Gastroesophageal sphincter (tissue), 4 donors: ENCODE measurements at regions not wholly inside any gene's neighbourhood (a gene's known extent, or its start where the extent isn't known, plus 50 kb on each side); places are given as distances from the start of the nearest gene placed in this dataset.

Source experiments
- ATAC-seq: fragments of 150-250 bp; one replicate; pipeline ENCODE4 v1.9.1; 2016; ENCODE audit warnings: mild to moderate bottlenecking, moderate library complexity
- H3K27ac ChIP-seq, 4 donors: fragments of 200-600 bp; sonication (generic) in 3 of 4; 1 replicate in 3 of 4; 2 replicates in 1 of 4; pipeline ENCODE4 v1.5.1; 2016 to 2019
- H3K27me3 ChIP-seq: fragments of 200-600 bp; sonication (generic); one replicate; pipeline ENCODE4 v1.5.1; 2019
- H3K36me3 ChIP-seq, 2 donors: fragments of 200-600 bp; sonication (generic); one replicate each; pipeline ENCODE4 v1.5.1; 2019; ENCODE audit warnings: control low read depth in 1 of 2
- H3K4me1 ChIP-seq, 3 donors: fragments of 200-600 bp; sonication (generic); 1 replicate in 2 of 3; 2 replicates in 1 of 3; pipeline ENCODE4 v1.5.1; 2016 to 2019; ENCODE audit warnings: control low read depth in 2 of 3
- H3K4me3 ChIP-seq, 2 donors: fragments of 200-600 bp; sonication (generic); one replicate each; pipeline ENCODE4 v1.5.1; 2019; ENCODE audit warnings: mild to moderate bottlenecking in 1 of 2, moderate library complexity in 1 of 2
- H3K9me3 ChIP-seq, 3 donors: fragments of 200-600 bp; sonication (generic); one replicate each; pipeline ENCODE4 v1.5.1; 2017 to 2019; ENCODE audit warnings: control low read depth in 2 of 3
- CTCF ChIP-seq, 4 experiments: fragments of 200-600 bp in 2 of 4; fragments of 450-650 bp in 2 of 4; sonication (generic) in 1 of 4; IDR thresholded peaks; one replicate each; pipeline ENCODE4 v1.5.1; 2017 to 2019; ENCODE audit warnings: antibody characterized with exemption in 4 of 4, mild to moderate bottlenecking in 2 of 4, moderate library complexity in 2 of 4
- EP300 ChIP-seq: sonication (generic); formaldehyde crosslinking; IDR thresholded peaks from one replicate; pipeline ENCODE4 v1.6.1; 2017; ENCODE audit warnings: antibody characterized with exemption, mild to moderate bottlenecking
- POLR2A ChIP-seq, 2 donors: fragments of 450-650 bp; IDR thresholded peaks; one replicate each; pipeline ENCODE4 v1.6.1; 2017; ENCODE audit warnings: antibody characterized with exemption in 2 of 2, mild to moderate bottlenecking in 2 of 2, moderate library complexity in 1 of 2
- POLR2AphosphoS5 ChIP-seq: sonication (generic); formaldehyde crosslinking; IDR thresholded peaks from one replicate; pipeline ENCODE4 v1.6.1; 2017; ENCODE audit warnings: antibody characterized with exemption
- WGBS, 2 donors: methylation state at CpG; one replicate each; pipeline ENCODE4 v1.1.5; 2018; ENCODE audit warnings: low coverage in 1 of 2; 5-methylcytosine and 5-hydroxymethylcytosine counted together

GRCh38 chr5:2998106-2998505 is 246.6 kb upstream of the IRX2 start:
- Histone ChIP-seq H3K36me3 (no peaks in the 10 kb centered on the region), H3K27ac (no peak overlapping the region), H3K9me3 (peaks cover 0 to 4% (median 0%) of the 10 kb centered on the region in 3 donors), H3K27me3 (peaks cover 5% of the 10 kb centered on the region), H3K4me3 (no peak overlapping the region), H3K4me1 (no peaks in the 10 kb centered on the region)
- 73 to 78% methylated on average over 7 to 8 of the region's 8 CpGs for WGBS, 2 donors
- ATAC-seq = no peak
- no peak for TF ChIP-seq POLR2AphosphoS5

GRCh38 chr5:2997179-2997578 is 245.7 kb upstream of the IRX2 start:
- peaks cover 5% of the 10 kb centered on the region for H3K27me3 ChIP-seq
- TF ChIP-seq CTCF (IDR thresholded peaks at IDR 0.05) = no peak
- TF ChIP-seq POLR2A (IDR thresholded peaks at IDR 0.05) = no peak
- no peak for TF ChIP-seq POLR2AphosphoS5
- no peak for TF ChIP-seq EP300
- 13 to 43% methylated on average over 2 to 4 of the region's 4 CpGs for WGBS, 2 donors

GRCh38 chr5:2996687-2997086 is 245.2 kb upstream of the IRX2 start:
- Histone ChIP-seq H3K36me3 (no peaks in the 10 kb centered on the region), H3K4me3 (no peak overlapping the region), H3K27ac (no peak overlapping the region), H3K27me3 (peaks cover 5% of the 10 kb centered on the region), H3K4me1 (no peaks in the 10 kb centered on the region), H3K9me3 (peaks cover 0 to 1% (median 0%) of the 10 kb centered on the region in 3 donors)
- whole genome bisulfite sequencing, 2 donors = 14% methylated on average over 1 of the region's 9 CpGs; no CpG with 5 or more reads in 1 of the 2 donors
- TF ChIP-seq POLR2AphosphoS5 (no peak), EP300 (no peak), CTCF (IDR thresholded peaks at IDR 0.05) (no peak), POLR2A (IDR thresholded peaks at IDR 0.05) (no peak)
- ATAC-seq = no peak

More at GRCh38 chr5:2997179-2997578, 245.7 kb upstream of the IRX2 start:
- Histone ChIP-seq H3K36me3 (no peaks in the 10 kb centered on the region), H3K9me3 (peaks cover 0 to 4% (median 0%) of the 10 kb centered on the region in 3 donors), H3K27ac (no peak overlapping the region), H3K4me1 (no peaks in the 10 kb centered on the region), H3K4me3 (no peak overlapping the region)
- no peak for ATAC-seq

- no peak overlapping the region for H3K27ac ChIP-seq
- no peak overlapping the region for H3K4me3 ChIP-seq
- H3K4me1 ChIP-seq = no peaks in the 10 kb centered on the region
- WGBS, 2 donors = 83% methylated on average over 1 of the region's 12 CpGs; no CpG with 5 or more reads in 1 of the 2 donors
- H3K27me3 ChIP-seq = peaks cover 5% of the 10 kb centered on the region
- ATAC-seq = no peak
- TF ChIP-seq EP300 (no peak), POLR2AphosphoS5 (no peak), CTCF (IDR thresholded peaks at IDR 0.05) (no peak), POLR2A (IDR thresholded peaks at IDR 0.05) (no peak)
- no peaks in the 10 kb centered on the region for H3K36me3 ChIP-seq
- H3K9me3 ChIP-seq = no peaks in the 10 kb centered on the region
Observed at GRCh38 chr5:2996248-2996647, 244.8 kb upstream of the IRX2 start.

GRCh38 chr5:2995667-2996066 is 244.2 kb upstream of the IRX2 start:
- Histone ChIP-seq H3K4me1 (no peaks in the 10 kb centered on the region), H3K27ac (no peak overlapping the region), H3K4me3 (no peak overlapping the region), H3K27me3 (peaks cover 5% of the 10 kb centered on the region), H3K36me3 (no peaks in the 10 kb centered on the region), H3K9me3 (no peaks in the 10 kb centered on the region)
- no peak for TF ChIP-seq CTCF (IDR thresholded peaks at IDR 0.05)
- TF ChIP-seq POLR2AphosphoS5 = no peak
- TF ChIP-seq EP300 = no peak
- TF ChIP-seq POLR2A (IDR thresholded peaks at IDR 0.05) = no peak
- ATAC-seq = no peak
- 70% methylated on average over 2 of the region's 9 CpGs; no CpG with 5 or more reads in 1 of the 2 donors for WGBS, 2 donors
